Activated CD4-positive, alpha-beta T cell treated with anti-CD3 and anti-CD28 coated beads, Interleukin-2, Interleukin-4, amounts not matched to agents 100 ng/mL and 50 ng/mL, durations not matched to agents 16 hours and 8 hours (primary cell): ENCODE measurements at regions not wholly inside any gene's neighbourhood (a gene's known extent, or its start where the extent isn't known, plus 50 kb on each side); places are given as distances from the start of the nearest gene placed in this dataset.

Experiments used
- DNase-seq: peaks from one replicate; pipeline ENCODE4 v3.0.0-alpha.2; 2020; ENCODE audit warnings: low spot score

DNA sequence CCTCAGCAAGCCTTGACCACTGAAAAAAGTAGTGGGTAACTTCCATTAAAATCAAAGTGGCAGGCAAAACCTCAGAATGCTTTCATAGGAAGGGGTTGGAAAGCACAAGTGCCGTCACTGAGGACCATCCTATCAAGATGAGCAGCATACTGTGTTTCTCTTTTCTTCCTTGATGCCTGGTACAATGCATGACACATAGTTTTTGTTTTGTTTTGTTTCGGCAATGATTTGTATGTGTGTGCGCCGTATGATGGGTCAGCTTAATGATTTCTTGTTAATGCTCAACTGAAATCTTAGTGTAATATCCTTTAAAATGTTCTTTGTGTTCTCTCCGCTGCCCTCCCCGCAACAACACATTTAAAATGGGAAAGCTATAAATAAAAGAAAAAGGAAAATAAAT, 476.4 kb upstream of the KCNMB2 start:
- DNase-seq, result no peak

DNA sequence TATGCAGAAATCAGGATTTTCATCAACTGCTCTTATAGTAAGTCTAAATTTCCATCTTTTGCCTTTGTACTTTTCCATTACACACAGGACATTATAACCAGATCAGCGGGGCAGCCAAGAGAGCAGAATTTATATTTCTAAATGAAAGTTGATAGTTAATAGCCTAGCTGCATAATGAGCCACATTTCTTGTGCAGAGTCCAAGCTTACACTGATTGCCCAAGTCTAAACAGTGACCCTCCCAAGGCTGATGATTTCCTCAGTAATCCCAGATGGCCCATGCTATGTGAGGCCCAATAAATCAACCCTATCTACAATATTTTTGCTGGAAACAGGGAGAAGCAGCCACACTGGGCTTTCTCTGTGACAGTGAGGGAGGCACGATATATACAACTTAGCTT, 475.8 kb upstream of the KCNMB2 start:
- no peak for DNase-seq

DNA sequence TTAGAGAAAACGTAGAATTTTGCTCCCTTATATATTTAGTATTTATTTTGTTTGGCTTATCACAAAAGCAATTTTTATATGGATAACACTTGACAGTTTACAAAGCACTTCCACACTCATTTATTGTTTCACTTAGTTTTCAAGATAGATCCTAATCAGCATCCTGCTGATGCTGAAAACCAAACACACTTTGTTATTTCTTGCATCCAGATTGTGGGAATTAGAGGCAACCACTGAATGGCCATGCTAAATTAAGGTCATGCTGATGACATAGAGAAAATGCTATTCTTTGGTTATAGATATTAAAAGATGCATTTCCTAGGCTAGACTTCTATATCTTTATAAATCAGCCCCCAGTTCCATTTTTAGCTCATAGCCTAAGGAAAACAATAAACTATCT, 474.1 kb upstream of the KCNMB2 start:
- no peak for DNase-seq

DNA sequence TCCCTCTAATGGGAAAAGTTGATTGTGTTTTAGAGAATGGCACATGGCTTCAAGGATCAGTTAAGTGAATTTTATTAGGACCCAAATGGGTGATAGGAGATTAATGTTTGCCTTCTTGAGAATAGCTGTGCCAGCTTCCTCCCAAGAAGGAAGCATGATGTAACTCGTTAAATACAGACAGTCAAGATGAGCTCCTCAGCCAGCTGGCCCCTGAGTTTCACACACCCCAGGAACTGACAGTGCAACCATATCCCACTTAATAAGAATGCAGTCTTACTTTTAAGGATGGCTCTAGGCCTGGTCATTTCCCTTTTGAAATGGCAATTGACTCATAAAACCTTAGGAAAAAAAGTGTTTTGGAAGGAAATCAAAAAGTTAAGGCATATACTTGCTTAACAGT, 472.8 kb upstream of the KCNMB2 start:
- no peak for DNase-seq

DNA sequence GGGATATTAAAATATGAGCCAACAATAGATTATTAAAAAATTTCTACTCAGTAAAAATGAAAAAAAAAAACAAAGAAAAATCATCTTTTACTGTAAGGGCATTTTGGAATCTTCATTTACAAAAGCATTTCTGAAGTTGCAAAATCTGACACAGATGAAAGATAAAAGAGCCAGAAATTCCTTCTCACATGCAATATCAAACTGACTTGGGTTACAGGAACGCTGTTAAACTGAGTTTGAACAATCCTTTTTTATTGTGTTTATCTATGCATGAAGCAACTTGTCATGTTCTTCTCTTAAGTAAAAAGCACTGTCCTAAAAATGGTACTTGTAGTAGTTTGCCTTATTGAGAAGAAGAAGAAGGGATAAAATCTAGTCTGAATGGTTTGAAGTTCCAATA, 468.5 kb upstream of the KCNMB2 start:
- DNase-seq, result no peak

DNA sequence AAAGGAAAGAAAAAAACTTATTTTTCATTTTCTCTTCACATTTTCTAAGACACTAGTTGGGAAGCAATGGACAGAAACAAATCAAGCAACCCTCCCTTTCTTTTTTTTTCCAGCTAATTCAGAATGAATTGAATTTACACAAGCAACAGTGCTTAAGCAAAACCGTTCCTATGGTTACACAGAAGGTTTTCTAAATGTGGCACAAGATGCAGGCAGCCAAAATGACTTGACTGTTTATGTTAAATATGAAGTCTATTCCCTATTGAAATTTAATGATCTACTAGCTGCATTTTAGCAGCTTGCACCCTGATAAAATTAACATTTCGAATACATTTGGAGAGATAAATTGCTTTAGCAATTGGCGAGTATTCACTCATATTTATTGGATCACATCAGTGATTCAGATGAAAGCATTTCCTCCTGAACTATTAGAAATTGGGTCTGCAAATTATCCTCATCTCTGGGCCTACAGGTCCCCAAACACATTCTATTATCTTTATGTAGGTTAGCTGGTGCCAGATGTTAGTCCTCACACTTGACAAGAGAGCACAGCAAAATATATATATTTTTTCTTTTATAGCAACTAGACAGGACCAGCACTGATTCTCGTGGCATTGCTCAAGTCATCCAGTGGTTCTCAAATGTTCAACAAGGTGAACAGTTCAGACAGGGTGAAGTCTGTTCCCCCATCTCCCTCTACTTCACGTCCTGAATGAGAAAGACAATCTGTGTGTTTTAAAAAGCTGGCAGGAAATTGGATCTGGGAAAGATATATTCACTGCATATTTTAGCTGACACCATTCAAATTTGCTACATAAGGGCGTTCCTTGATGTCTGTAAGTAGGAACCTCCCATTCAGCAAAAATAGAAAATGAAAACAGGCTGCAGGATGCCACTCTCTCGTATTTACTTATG, 463.6 kb upstream of the KCNMB2 start:
- no peak for DNase-seq

DNA sequence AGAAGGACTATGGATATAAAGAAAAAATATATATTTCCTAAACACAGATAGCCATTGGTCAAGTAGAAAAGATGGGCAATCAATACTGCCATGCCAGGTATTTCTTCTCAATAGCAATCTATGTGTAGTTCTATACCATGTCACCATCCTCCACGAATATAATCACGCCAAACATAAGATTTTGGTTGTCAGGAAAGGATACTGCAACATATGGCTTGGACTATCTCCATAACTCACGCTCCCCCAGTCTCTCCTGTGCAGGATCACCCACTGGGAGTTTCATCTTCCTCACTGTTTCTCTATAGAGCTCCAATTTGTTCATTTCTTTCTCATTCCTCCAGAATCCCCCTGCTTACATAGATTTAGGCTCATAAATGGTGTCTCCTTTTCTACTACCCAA, 462.9 kb upstream of the KCNMB2 start:
- DNase-seq, result no peak

DNA sequence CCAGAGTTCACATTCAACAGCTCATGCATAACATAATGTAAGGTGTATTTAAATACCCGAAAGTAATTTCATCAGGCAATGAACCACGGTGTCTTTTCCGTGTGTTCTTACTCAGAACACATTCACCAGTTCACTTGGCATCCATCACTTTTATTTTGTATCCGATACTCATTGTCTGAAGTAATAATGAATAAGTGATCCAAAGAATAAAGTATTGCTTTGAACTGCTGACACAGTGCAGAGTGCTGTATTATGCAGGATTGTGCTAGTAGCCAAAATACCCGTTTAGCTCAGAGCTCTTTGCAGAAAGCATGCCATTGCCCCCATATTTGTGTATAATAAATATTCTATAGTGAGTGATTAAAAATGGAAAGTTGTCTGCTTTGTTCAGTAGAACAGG, 460.9 kb upstream of the KCNMB2 start:
- DNase-seq, result no peak

DNA sequence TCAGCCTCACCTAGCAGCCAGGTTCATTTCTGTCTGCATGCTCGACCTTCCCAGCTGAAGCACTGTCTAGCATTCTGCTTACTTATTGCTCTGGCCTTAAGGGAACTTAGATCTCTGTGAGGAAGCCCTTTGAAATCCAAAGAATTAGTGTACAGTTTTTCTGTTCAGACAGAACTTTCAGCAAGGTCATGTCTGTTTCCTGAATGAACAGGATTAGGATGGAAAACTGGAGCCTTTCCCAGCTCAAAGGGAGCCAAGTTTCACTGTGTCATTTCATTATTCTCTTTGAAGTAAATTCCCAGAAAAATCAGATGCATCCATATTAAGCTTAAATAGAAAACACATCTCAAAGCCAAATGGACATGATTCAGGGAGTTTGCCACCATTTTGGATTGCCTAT, 457.3 kb upstream of the KCNMB2 start:
- DNase-seq, result no peak

DNA sequence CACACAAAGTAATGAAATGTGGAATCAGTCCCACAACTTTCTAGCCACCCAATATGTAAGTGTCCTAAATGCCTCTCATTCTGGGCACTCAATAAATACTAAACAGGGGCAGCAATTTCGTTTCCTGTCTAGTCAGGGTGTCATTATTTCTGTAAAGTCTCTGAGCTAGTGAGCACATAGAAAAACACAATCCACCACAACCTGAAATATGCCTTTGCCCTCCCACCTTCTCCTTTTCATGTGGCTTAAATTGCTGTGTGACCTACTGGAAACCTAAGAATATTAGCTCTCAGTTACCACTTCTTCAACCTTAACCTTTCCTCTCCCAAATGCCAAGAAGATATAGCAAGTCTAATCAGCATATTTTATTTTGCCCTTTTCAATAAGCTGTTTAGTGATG, 456.3 kb upstream of the KCNMB2 start:
- DNase-seq, result no peak

DNA sequence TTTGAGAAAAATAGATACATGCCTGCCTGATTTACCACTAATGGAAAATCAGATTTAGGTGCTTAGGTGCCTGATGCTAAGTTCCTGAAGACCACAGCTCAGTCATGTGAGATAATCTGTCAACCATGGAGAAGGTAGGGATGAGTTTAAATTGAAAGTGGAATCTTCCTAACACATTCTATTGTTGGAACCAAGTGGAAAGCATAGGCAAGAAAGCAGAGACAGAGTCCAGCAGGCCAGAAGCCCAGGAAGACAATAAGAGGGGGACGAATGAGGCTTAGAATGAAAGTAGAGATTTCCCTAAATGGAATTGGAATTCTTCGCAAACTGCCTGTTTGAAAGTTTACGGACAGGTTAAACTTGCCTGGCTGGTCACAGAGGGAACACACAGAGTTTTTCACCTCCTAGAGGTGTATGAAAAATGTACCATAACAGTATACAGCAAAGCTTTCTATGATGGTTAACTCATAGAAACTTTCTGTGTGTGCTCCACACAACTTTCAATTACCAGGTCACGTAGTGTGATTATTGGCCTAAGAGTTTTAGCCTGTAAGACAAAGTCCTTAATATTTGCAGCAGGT, 453.8 kb upstream of the KCNMB2 start:
- no peak for DNase-seq

DNA sequence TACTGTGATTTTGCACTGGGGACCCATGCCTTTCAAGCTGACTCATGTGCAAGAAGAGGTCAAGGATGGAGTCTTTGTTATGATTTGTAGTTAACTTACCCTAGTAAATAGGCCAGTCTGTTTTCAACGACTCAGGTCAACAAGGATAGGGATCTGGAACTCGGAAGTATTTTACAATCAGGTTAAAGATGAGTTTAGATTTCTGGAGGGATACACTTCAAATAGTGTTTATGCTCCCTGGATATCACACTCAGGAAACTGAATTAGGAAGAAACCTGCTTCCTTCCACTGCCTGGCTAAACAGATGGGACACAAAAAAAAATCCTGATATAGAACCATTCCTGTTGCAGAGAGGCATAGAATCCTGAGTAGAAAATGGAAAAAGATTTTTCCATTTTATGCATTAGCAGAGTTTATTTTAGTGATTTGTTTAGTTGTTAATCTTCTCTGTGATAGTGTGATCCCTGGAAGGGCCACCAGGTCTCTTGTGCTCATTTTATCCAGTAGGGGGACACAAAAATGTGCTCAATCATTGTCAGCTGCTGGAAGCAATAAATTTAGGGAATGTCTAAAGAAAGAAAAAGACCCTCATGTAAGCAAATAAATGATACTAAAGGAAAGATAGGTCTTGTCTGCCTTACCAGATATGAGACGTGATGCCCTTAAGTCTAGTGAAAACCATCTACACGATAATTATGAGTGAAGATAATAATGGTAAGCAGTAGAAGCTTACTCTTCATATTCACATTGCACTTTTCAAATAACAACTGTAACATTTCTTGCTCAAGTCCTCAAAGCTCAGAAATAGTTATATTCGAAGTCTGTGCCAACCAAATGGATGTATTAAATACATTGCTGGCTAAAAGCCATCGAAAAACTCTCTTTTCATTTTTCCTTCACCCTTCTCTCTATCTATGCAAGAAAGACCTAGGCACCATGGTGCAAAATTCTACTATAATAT, 452.1 kb upstream of the KCNMB2 start:
- DNase-seq, result no peak

DNA sequence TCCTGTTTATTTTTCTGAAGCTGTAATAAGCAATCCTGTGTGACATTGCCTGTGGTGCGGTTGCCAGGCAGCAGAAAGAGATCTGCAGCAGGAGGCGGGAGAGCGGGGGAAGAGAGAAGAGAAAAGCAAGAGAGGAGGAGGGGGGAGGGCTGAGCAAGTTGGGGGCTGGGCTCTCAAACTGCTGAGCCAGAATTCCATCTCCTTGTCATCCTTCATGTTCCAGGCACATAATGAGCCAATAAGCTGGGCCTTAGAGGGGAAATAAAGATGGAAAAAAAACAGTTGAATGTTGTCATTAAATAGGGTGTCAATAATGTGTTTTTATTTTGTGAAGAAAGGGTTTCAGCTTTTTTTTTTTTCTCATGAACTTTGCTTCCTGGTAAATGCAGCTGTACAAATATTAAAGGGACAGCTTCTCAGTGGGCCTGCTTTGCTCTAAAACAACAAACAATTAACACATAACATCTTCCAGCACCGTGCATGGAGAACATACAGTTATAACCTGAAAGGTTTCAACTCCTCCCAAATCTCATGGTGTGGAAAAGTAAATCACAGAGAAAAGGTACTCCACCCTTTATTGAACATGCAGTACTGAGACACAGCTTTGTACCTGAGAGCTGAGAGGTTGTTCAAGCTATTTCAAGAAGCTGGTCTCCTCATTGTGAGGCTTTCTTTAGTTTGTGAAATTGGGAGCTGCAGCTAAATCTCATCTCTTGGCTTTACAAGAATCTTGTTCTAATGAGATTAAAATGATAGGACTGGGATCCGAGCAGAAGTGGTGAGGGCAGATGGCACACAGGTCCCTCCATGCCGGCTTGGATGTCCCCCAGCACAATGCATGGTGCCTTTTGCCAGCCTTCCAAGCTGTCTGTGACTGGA, 451.1 kb upstream of the KCNMB2 start:
- no peak for DNase-seq

DNA sequence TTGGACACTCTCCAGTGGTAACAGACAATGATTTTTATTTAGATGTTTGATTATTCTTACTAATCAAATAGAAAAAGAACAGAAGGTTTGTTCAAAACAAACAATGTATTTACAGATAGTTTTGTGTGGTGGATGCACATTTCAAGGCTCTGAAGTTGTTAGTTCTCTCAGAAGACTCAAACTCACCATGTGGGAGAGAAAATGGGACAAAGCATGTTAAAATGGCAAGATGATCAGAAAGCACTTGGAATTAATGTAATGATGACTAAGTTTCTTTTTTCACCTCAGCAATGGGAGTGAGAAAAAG, 450.5 kb upstream of the KCNMB2 start:
- DNase-seq, result no peak

DNA sequence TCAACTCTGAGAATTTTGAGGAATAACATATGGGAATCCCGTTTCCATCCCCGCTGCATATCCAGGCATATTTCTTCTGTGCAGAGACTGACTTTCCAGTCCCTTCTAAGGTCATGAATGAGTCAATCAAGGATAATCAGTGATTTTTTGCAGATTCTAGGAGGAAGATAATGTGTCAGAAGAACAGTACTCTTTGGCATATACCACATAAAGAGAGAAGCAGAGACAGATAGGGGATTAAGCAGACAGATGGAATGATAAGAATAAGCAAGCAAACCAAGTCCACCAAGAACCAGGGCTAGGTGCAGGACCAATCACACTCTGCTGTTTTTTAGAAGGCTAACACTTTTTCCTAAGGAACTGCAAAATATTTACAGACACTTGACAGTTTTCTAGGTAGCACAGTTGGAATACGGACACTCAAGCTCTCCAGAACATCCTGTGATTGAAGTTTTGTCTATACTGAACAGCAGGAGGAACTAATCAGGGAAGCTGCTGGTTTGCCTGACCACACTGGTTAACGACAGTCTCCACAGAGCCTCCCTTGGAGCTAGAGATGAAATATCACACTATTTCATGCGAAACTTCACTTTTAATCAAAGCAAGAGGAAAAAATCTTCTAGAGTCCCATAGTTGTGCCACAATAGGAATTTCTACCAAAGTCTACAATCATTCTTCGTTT, 450.0 kb upstream of the KCNMB2 start:
- DNase-seq, result no peak

DNA sequence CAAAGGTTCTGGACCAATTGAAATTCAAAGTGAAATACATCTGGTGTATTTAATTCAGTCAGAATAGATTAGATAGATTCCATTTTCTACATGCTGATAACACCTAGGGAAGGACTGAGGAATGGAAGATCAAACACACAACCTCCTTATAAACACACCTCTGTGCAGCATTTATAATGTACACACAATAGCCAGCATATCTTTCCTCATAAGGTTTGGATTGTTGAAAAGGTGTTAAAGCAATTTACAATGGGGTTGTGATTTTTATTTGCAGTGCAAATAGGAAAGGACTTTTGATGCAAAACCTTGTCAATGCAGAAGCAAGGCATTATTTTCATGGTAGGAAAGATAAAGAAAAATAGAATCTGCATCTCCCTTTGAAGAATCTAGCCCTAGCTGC, 448.9 kb upstream of the KCNMB2 start:
- no peak for DNase-seq

DNA sequence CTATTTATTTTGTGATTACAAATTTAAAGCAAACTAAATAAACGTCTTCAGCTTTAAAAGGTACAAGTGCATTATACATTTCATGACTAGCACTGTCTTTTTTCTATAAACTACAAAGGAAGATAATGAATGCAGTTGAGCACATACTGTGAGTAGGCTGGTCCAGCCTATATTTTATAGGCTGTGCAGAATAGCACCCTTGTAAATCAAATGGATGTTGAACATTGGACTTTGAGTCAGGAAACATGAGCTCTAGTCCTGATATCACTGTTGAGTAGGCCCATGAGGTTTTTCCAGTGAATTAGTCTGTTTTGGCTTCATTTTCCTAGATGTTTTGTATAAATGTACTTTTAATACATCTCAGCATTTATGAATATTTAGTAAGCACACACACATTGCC, 447.3 kb upstream of the KCNMB2 start:
- DNase-seq, result no peak

DNA sequence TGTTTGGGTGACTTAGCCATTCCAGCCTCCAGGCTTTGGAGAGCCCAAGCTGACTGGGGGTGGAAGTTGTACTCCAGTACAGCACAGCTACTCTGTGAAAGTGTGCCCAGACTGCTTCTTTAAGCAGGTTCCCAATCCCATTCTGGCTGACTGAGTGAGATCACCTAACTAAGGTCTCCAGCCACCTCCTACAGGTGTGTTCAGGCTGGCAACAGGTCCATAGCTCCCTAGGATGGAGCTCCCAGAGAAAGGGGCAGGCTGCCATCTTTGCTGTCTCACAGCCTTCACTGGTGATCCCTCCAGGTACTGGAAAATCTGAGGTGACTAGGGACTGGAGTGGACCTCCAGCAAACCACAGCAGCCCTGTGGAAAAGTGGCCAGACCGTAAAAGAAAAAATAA, 445.3 kb upstream of the KCNMB2 start:
- DNase-seq, result no peak

DNA sequence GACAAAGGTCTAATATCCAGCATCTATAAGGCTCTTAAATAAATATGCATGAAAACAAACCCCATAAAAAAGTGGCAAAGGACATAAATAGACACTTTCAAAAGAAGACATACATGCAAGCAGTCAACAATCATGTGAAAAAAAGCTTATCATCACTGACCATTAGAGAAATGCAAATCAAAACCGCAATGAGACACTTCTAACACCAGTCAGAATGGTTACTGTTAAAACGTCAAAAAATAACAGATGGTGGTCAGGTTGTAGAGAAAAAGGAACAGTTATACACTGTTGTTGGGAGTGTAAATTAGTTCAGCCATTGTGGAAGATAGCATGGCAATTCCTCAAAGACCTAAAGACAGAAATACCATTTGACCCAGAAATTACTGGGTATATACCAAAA, 440.7 kb upstream of the KCNMB2 start:
- no peak for DNase-seq

DNA sequence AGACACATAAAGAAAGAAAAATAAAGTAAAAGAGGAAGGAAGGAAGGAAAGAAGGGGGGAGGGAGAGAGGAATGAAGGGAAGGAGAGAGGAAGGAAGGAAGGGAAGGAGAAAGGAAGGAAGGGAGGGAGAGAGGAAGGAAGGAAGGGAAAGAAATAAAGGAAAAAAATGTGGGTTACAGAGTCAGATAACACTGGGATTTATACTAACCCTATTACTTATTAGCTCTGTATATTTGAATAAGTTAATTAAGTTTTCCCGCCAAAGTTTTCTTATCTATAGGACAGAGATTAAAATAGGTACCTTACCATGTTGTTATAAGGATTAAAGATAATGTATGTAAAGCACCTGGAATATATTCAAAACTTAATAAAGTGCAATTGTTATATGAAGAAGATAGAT, 439.3 kb upstream of the KCNMB2 start:
- DNase-seq, result no peak

DNA sequence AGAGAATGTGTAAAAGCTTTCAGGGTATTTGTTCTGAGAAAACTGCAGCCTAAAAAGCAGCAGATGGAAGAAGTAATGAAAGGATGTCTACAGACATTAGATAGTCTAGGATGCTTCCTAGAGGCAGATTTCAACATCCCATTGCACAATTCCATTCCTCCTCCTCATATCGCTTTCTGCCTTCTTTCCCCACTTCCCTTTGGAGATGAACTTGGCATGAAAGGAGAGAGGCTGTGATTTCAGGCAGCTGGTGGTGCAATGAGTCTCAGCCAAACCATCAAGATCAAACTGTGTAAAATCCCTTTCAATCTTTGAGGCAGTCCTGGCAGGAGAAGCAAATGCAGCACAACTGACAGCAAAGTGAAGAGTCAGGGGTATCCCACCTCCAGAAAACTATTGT, 438.7 kb upstream of the KCNMB2 start:
- DNase-seq, result no peak
